GM19238 (cell line): ENCODE measurements at regions not wholly inside any gene's neighbourhood (a gene's known extent, or its start where the extent isn't known, plus 50 kb on each side); places are given as distances from the start of the nearest gene placed in this dataset.

Experiments
- DNase-seq: peaks from one replicate; pipeline ENCODE4 v3.0.0; 2011; ENCODE audit warnings: low spot score; ENCODE audit not compliant: insufficient read length

- DNase-seq: no peak
These were observed 105.1 kb downstream of the TRMT11 start for GRCh38 chr6:126091466-126091865.

- no peak for DNase-seq
These were observed 106.8 kb downstream of the TRMT11 start for GRCh38 chr6:126093108-126093507.

- DNase-seq: no peak
These were observed 108.1 kb downstream of the TRMT11 start for GRCh38 chr6:126094411-126094810.

GRCh38 chr6:126100386-126100785 lies 114.0 kb downstream of the TRMT11 start:
- no peak for DNase-seq

GRCh38 chr6:126102358-126102757 lies 116.0 kb downstream of the TRMT11 start:
- DNase-seq: no peak

GRCh38 chr6:126103993-126104392 lies 117.7 kb downstream of the TRMT11 start:
- no peak for DNase-seq

GRCh38 chr6:126107475-126108166 lies 121.3 kb downstream of the TRMT11 start:
- DNase-seq: no peak

- DNase-seq: no peak
These were observed 124.4 kb downstream of the TRMT11 start for GRCh38 chr6:126110512-126111270.

GRCh38 chr6:126111327-126111726 lies 125.0 kb downstream of the TRMT11 start:
- no peak for DNase-seq

- no peak for DNase-seq
These were observed 125.9 kb downstream of the TRMT11 start for GRCh38 chr6:126112171-126112632.

GRCh38 chr6:126113261-126113660 lies 126.9 kb downstream of the TRMT11 start:
- DNase-seq: no peak

- DNase-seq: no peak
These were observed 130.9 kb downstream of the TRMT11 start for GRCh38 chr6:126117251-126117650.

GRCh38 chr6:126118058-126118755 lies 131.9 kb downstream of the TRMT11 start:
- no peak for DNase-seq

- DNase-seq: no peak
These were observed 132.6 kb downstream of the TRMT11 start for GRCh38 chr6:126118936-126119335.

- no peak for DNase-seq
These were observed 136.9 kb downstream of the TRMT11 start for GRCh38 chr6:126123226-126123625.

- no peak for DNase-seq
These were observed 141.3 kb downstream of the TRMT11 start for GRCh38 chr6:126127659-126128058.

- DNase-seq: no peak
These were observed 144.9 kb downstream of the TRMT11 start for GRCh38 chr6:126131246-126131645.

GRCh38 chr6:126133984-126134383 lies 147.6 kb downstream of the TRMT11 start:
- no peak for DNase-seq

GRCh38 chr6:126134491-126134890 lies 148.2 kb downstream of the TRMT11 start:
- no peak for DNase-seq

GRCh38 chr6:126140015-126140414 lies 153.7 kb downstream of the TRMT11 start:
- no peak for DNase-seq

- no peak for DNase-seq
These were observed 157.5 kb downstream of the TRMT11 start for GRCh38 chr6:126143761-126144251.

GRCh38 chr6:126145351-126145750 lies 159.0 kb downstream of the TRMT11 start:
- no peak for DNase-seq
